ENCODE measurements at regions not wholly inside any gene's neighbourhood (a gene's known extent, or its start where the extent isn't known, plus 50 kb on each side); places are given as distances from the start of the nearest gene placed in this dataset.

- Mint-ChIP-seq H3K4me3 (ENCODE audit: unreplicated experiment) (no peak overlapping the region), H3K36me3 (ENCODE audit: low read depth, unreplicated experiment) (peaks cover 15% of the 10 kb centered on the region), H3K27me3 (ENCODE audit: low read depth, unreplicated experiment) (no peaks in the 10 kb centered on the region), H3K9me3 (ENCODE audit: unreplicated experiment) (no peaks in the 10 kb centered on the region), H3K4me1 (ENCODE audit: low read depth, unreplicated experiment) (peaks cover 11% of the 10 kb centered on the region), H3K27ac (ENCODE audit: unreplicated experiment) (no peak overlapping the region)
- Histone ChIP-seq H4K20me1 (ENCODE audit: insufficient read depth, low read length) (peaks cover 9% of the 10 kb centered on the region), H3K4me1 (ENCODE audit: insufficient read depth, low read length) (peaks cover 3% of the 10 kb centered on the region), H3K27me3 (ENCODE audit: insufficient read depth, low read length) (no peaks in the 10 kb centered on the region), H3K4me2 (ENCODE audit: low read length) (no peak overlapping the region), H2AFZ (ENCODE audit: low read depth, low read length) (no peak overlapping the region), H3K9ac (ENCODE audit: low read length) (no peak overlapping the region), H3K27ac (ENCODE audit: low read depth, low read length) (no peak overlapping the region), H3K36me3 (ENCODE audit: insufficient read depth, low read length) (peaks cover 27% of the 10 kb centered on the region), H3K4me3 (ENCODE audit: insufficient read depth, low read depth, low read length) (no peak overlapping the region), H3K9me3 (ENCODE audit: insufficient read depth, low read depth, low read length) (no peaks in the 10 kb centered on the region), H3K79me2 (ENCODE audit: insufficient read depth, low read length) (peaks cover 55% of the 10 kb centered on the region)
- TF ChIP-seq CTCF (IDR thresholded peaks at IDR 0.05; ENCODE audit: insufficient read depth, low read depth, low read length) (no peak), EZH2 (IDR thresholded peaks at IDR 0.05; ENCODE audit: insufficient read depth, low read length) (no peak)
- DNase-seq (ENCODE audit: low read depth) (no peak), FAIRE-seq (no peak)
These were observed 55.1 kb upstream of the RASA2 start for GRCh38 chr3:141431411-141432378.

- peaks cover 9% of the 10 kb centered on the region for H4K20me1 ChIP-seq (ENCODE audit: insufficient read depth, low read length)
- H3K79me2 ChIP-seq (ENCODE audit: insufficient read depth, low read length), result peaks cover 47% of the 10 kb centered on the region
- H3K4me1 ChIP-seq (ENCODE audit: insufficient read depth, low read length), result no peaks in the 10 kb centered on the region
- no peak overlapping the region for H2AFZ ChIP-seq (ENCODE audit: low read depth, low read length)
- H3K4me3 Mint-ChIP-seq (ENCODE audit: unreplicated experiment), result no peak overlapping the region
- no peak for DNase-seq (ENCODE audit: low read depth)
- H3K4me3 ChIP-seq (ENCODE audit: insufficient read depth, low read depth, low read length), result no peak overlapping the region
- H3K36me3 ChIP-seq (ENCODE audit: insufficient read depth, low read length), result peaks cover 22% of the 10 kb centered on the region
- H3K27ac Mint-ChIP-seq (ENCODE audit: unreplicated experiment), result no peak overlapping the region
- H3K9me3 ChIP-seq (ENCODE audit: insufficient read depth, low read depth, low read length), result no peaks in the 10 kb centered on the region
- no peak overlapping the region for H3K27ac ChIP-seq (ENCODE audit: low read depth, low read length)
- H3K27me3 Mint-ChIP-seq (ENCODE audit: low read depth, unreplicated experiment), result no peaks in the 10 kb centered on the region
- no peak overlapping the region for H3K4me2 ChIP-seq (ENCODE audit: low read length)
- no peaks in the 10 kb centered on the region for H3K9me3 Mint-ChIP-seq (ENCODE audit: unreplicated experiment)
- no peaks in the 10 kb centered on the region for H3K4me1 Mint-ChIP-seq (ENCODE audit: low read depth, unreplicated experiment)
- TF ChIP-seq CTCF (IDR thresholded peaks at IDR 0.05; ENCODE audit: insufficient read depth, low read depth, low read length), result no peak
- TF ChIP-seq EZH2 (IDR thresholded peaks at IDR 0.05; ENCODE audit: insufficient read depth, low read length), result no peak
- peaks cover 12% of the 10 kb centered on the region for H3K36me3 Mint-ChIP-seq (ENCODE audit: low read depth, unreplicated experiment)
- no peak for FAIRE-seq
- no peaks in the 10 kb centered on the region for H3K27me3 ChIP-seq (ENCODE audit: insufficient read depth, low read length)
- H3K9ac ChIP-seq (ENCODE audit: low read length), result no peak overlapping the region
These were observed 53.9 kb upstream of the RASA2 start for GRCh38 chr3:141432904-141433303.

- H3K36me3 Mint-ChIP-seq (ENCODE audit: low read depth, unreplicated experiment), result peaks cover 10% of the 10 kb centered on the region
- Histone ChIP-seq H3K27me3 (ENCODE audit: insufficient read depth, low read length) (no peaks in the 10 kb centered on the region), H3K4me1 (ENCODE audit: insufficient read depth, low read length) (peaks cover 3% of the 10 kb centered on the region), H3K36me3 (ENCODE audit: insufficient read depth, low read length) (peaks cover 16% of the 10 kb centered on the region), H3K9ac (ENCODE audit: low read length) (no peak overlapping the region), H3K27ac (ENCODE audit: low read depth, low read length) (no peak overlapping the region), H3K4me2 (ENCODE audit: low read length) (no peak overlapping the region), H3K9me3 (ENCODE audit: insufficient read depth, low read depth, low read length) (no peaks in the 10 kb centered on the region), H3K4me3 (ENCODE audit: insufficient read depth, low read depth, low read length) (no peak overlapping the region), H4K20me1 (ENCODE audit: insufficient read depth, low read length) (peaks cover 2% of the 10 kb centered on the region), H2AFZ (ENCODE audit: low read depth, low read length) (no peak overlapping the region), H3K79me2 (ENCODE audit: insufficient read depth, low read length) (peaks cover 36% of the 10 kb centered on the region)
- H3K27ac Mint-ChIP-seq (ENCODE audit: unreplicated experiment), result no peak overlapping the region
- no peak overlapping the region for H3K4me3 Mint-ChIP-seq (ENCODE audit: unreplicated experiment)
- H3K4me1 Mint-ChIP-seq (ENCODE audit: low read depth, unreplicated experiment), result peaks cover under 1% of the 10 kb centered on the region
- H3K27me3 Mint-ChIP-seq (ENCODE audit: low read depth, unreplicated experiment), result no peaks in the 10 kb centered on the region
- DNase-seq (ENCODE audit: low read depth), result no peak
- FAIRE-seq, result no peak
- TF ChIP-seq CTCF (IDR thresholded peaks at IDR 0.05; ENCODE audit: insufficient read depth, low read depth, low read length) (no peak), EZH2 (IDR thresholded peaks at IDR 0.05; ENCODE audit: insufficient read depth, low read length) (no peak)
- H3K9me3 Mint-ChIP-seq (ENCODE audit: unreplicated experiment), result no peaks in the 10 kb centered on the region
These were observed 52.6 kb upstream of the RASA2 start for GRCh38 chr3:141434255-141434654.

Data from astrocyte (in vitro differentiated cells and primary cell).